K562 (cell line): ENCODE measurements at regions not wholly inside any gene's neighbourhood (a gene's known extent, or its start where the extent isn't known, plus 50 kb on each side); places are given as distances from the start of the nearest gene placed in this dataset.
A peak's percentile ranks its signal among the peaks of the same experiment; 100 is the strongest.

Source experiments
- ATAC-seq: fragments of 200-7000 bp; cut with Tn5 transposase; 3 replicates; pipeline ENCODE4 v1.9.1; 2020; ENCODE audit warnings: moderate library complexity
- BruUV-seq: library from RNA; stranded (reverse); fragments of 400-500 nt; replicated peaks from 2 replicates; lab custom pipeline; 2021; lab: Mats Ljungman, UMichigan
- CTCF ChIA-PET: fragments of 300-600 bp; formaldehyde crosslinking; extraction: SDS; loops from one replicate; lab custom pipeline; 2021; ENCODE audit warnings: low intra/inter-chr PET ratio; lab: Yijun Ruan, JAX
- POLR2A ChIA-PET: fragments of 300-600, 350-650 bp; sonication (Branson Sonifier 250); formaldehyde crosslinking; extraction: SDS; loops from one replicate; lab custom pipeline; 2021; ENCODE audit warnings: antibody characterized with exemption, inconsistent platforms; lab: Yijun Ruan, JAX
- DNase-seq, 4 experiments: peaks; one replicate each; pipeline versions ENCODE4 v3.0.0 to v3.0.0-alpha.2; 2011 to 2018; ENCODE audit warnings: low spot score in 3 of 4, mixed read lengths in 3 of 4; ENCODE audit errors: extremely low read depth in 1 of 4
- FAIRE-seq: peaks from 2 replicates; lab custom pipeline; 2011; peaks lifted over from hg19 to GRCh38; lab: Jason Lieb, UNC
- H2AFZ ChIP-seq: 2 replicates; pipeline ENCODE4 v1.6.0; 2011; ENCODE audit warnings: low read depth, low read length, control low read depth, inconsistent platforms
- H3K27ac ChIP-seq: fragments of 200-600 bp; 3 replicates; pipeline ENCODE4 v1.8.0; 2011; ENCODE audit warnings: low read depth, mild to moderate bottlenecking, control low read depth, inconsistent platforms, low read length, moderate library complexity, mixed read lengths; ENCODE audit errors: extremely low read depth
- H3K27me3 ChIP-seq, 2 experiments: fragments of 300-600 bp in 1 of 2; 2 replicates in 1 of 2; 3 replicates in 1 of 2; pipeline versions ENCODE4 v1.6.0 to v1.8.0; 2011; ENCODE audit warnings: inconsistent platforms in 2 of 2, low read length in 2 of 2, mild to moderate bottlenecking in 1 of 2, mixed read lengths in 1 of 2, moderate library complexity in 1 of 2; ENCODE audit not compliant: control insufficient read depth in 2 of 2, insufficient read depth in 2 of 2
- H3K36me3 ChIP-seq: fragments of 300-600 bp; 3 replicates; pipeline ENCODE4 v1.8.0; 2011; ENCODE audit warnings: mild to moderate bottlenecking, low read length, inconsistent platforms; ENCODE audit not compliant: control insufficient read depth, insufficient read depth
- H3K4me1 ChIP-seq, 2 experiments: fragments of 200-600 bp in 1 of 2; replicated peaks in 1 of 2; 2 replicates in 1 of 2; 3 replicates in 1 of 2; pipeline versions ENCODE4 v1.5.1 to v1.8.0; 2011; ENCODE audit warnings: inconsistent platforms in 2 of 2, low read length in 2 of 2, mild to moderate bottlenecking in 1 of 2, mixed read lengths in 1 of 2, moderate library complexity in 1 of 2; ENCODE audit not compliant: control insufficient read depth in 2 of 2, insufficient read depth in 2 of 2
- H3K4me2 ChIP-seq: 2 replicates; pipeline ENCODE4 v1.6.1; 2011; ENCODE audit warnings: low read length, control low read depth, inconsistent platforms, mixed read lengths; ENCODE audit not compliant: insufficient read depth
- H3K4me3 ChIP-seq: fragments of 200-600 bp; sonication (generic), shearing (Covaris generic); 2 replicates; pipeline ENCODE4 v1.5.1; 2016; ENCODE audit warnings: control low read depth, inconsistent platforms
- H3K79me2 ChIP-seq: fragments of 200-600 bp; 3 replicates; pipeline ENCODE4 v1.8.0; 2011; ENCODE audit warnings: low read length, inconsistent platforms; ENCODE audit not compliant: control insufficient read depth, insufficient read depth
- H3K9ac ChIP-seq, 2 experiments: 2 replicates each; pipeline versions ENCODE4 v1.6.0 to v1.6.1; 2011; ENCODE audit warnings: low read depth in 2 of 2, low read length in 2 of 2, control low read depth in 1 of 2, inconsistent platforms in 1 of 2, mild to moderate bottlenecking in 1 of 2, mixed read lengths in 1 of 2; ENCODE audit not compliant: insufficient read depth in 1 of 2
- H3K9me1 ChIP-seq: one replicate; pipeline ENCODE4 v1.6.0; 2011; ENCODE audit warnings: inconsistent platforms, mild to moderate bottlenecking, low read length, moderate library complexity; ENCODE audit not compliant: control insufficient read depth, insufficient read depth
- H3K9me3 ChIP-seq: replicated peaks from 2 replicates; pipeline ENCODE4 v1.5.1; 2011; ENCODE audit warnings: low read depth, low read length, inconsistent platforms; ENCODE audit not compliant: control insufficient read depth, insufficient read depth
- H4K20me1 ChIP-seq: replicated peaks from 2 replicates; pipeline ENCODE4 v1.6.1; 2011; ENCODE audit warnings: low read length, inconsistent platforms, mixed read lengths; ENCODE audit not compliant: control insufficient read depth, insufficient read depth
- CBFA2T2 ChIP-seq: fragments of 450-650 bp; conservative IDR thresholded peaks from 2 replicates; pipeline ENCODE4 v1.6.1; 2017; ENCODE audit warnings: mild to moderate bottlenecking
- DNMT1 ChIP-seq: fragments of 450-650 bp; IDR thresholded peaks from 2 replicates; pipeline ENCODE4 v1.6.1; 2016; ENCODE audit warnings: antibody characterized with exemption, mild to moderate bottlenecking
- ZMIZ1 ChIP-seq, 2 experiments: fragments of 150-350 bp in 1 of 2; IDR thresholded peaks; 2 replicates each; pipeline ENCODE4 v1.6.1; 2012 to 2016; ENCODE audit warnings: low read depth in 2 of 2, low read length in 2 of 2, mild to moderate bottlenecking in 1 of 2, moderate library complexity in 1 of 2
- ZNF318 ChIP-seq, 2 experiments: fragments of 450-650 bp; IDR thresholded peaks; 2 replicates each; pipeline ENCODE4 v1.6.1; 2016; ENCODE audit warnings: mild to moderate bottlenecking in 2 of 2, borderline replicate concordance in 1 of 2, low read depth in 1 of 2, moderate library complexity in 1 of 2
- WGBS: fragments of 100-300 bp; shearing (Covaris generic); methylation state at CpG from one replicate; pipeline ENCODE4 v1.1.6; 2016; ENCODE audit warnings: low coverage, mixed read lengths; ENCODE audit not compliant: insufficient coverage; ENCODE audit errors: missing lambda C conversion rate; 5-methylcytosine and 5-hydroxymethylcytosine counted together
- in situ Hi-C: fragments of 300-500 bp; cut with MboI; formaldehyde crosslinking; loops from 4 replicates; pipeline ENCODE4 v1.15.0; 2018; ENCODE audit warnings: inconsistent platforms, mixed read lengths
- intact Hi-C: fragments of 100-400 bp; cut with micrococcal nuclease; formaldehyde crosslinking; loops from 2 replicates; pipeline ENCODE4 v1.14.2; 2022

GRCh38 chr5:71976449-71976848 lies 130.8 kb upstream of the MAP1B start:
- BruUV-seq, result no TSS peak
- POLR2A ChIA-PET, result interaction anchor here (0.6 kb wide), 1 partner anchor 1033 kb away, joined by 3 read pairs; no protein-coding TSS in a partner anchor
- Histone ChIP-seq H3K9ac (no peak overlapping the region), H3K79me2 (no peaks in the 10 kb centered on the region), H3K4me2 (no peak overlapping the region), H3K9me3 (no peaks in the 10 kb centered on the region), H4K20me1 (no peaks in the 10 kb centered on the region), H3K4me3 (no peak overlapping the region), H3K27ac (no peak overlapping the region), H3K27me3 (no peaks in the 10 kb centered on the region), H3K9me1 (no peaks in the 10 kb centered on the region), H3K36me3 (no peaks in the 10 kb centered on the region), H2AFZ (no peak overlapping the region), H3K4me1 (no peaks in the 10 kb centered on the region)
- in situ Hi-C loops, result no loop called here
- ATAC-seq (no peak), FAIRE-seq (no peak), DNase-seq (no peak)
- intact Hi-C loops, result no loop called here
- CTCF ChIA-PET, result no interaction called here
- 0% methylated on average over 3 of the region's 3 CpGs for WGBS
- TF ChIP-seq ZMIZ1 (IDR thresholded peaks at IDR 0.05; ENCODE audit: low read depth in 2 of 2, low read length in 2 of 2) (no peak), CBFA2T2 (0 out of 2 replicates have a peak, but pooled peaks have one; percentile 3), DNMT1 (no peak), ZNF318 (IDR thresholded peaks at IDR 0.05; ENCODE audit: borderline replicate concordance in 1 of 2, low read depth in 1 of 2) (no peak)
